Stimulated activated CD4-positive, alpha-beta T cell treated with anti-CD3 and anti-CD28 coated beads, TNF-alpha, amount 100 ng/mL, for 1 hour (primary cell): ENCODE measurements at regions not wholly inside any gene's neighbourhood (a gene's known extent, or its start where the extent isn't known, plus 50 kb on each side); places are given as distances from the start of the nearest gene placed in this dataset.
"Not testable (repeated sequence)": the region's sequence is repeated elsewhere in the genome, so short reads cannot be mapped to it uniquely, and the experiment has no call there.

Experiments
- DNase-seq, 3 donors: peaks; one replicate each; pipeline ENCODE4 v3.0.0-alpha.2; 2020; ENCODE audit warnings: low read depth in 3 of 3, low spot score in 1 of 3

GRCh38 chr10:84018826-84019225 lies 120.5 kb upstream of the GHITM start:
- no peak for DNase-seq

- not testable (repeated sequence) for DNase-seq
Observed at GRCh38 chr10:84019854-84020458, 119.4 kb upstream of the GHITM start.

- no peak for DNase-seq
Observed at GRCh38 chr10:84026821-84027257, 112.5 kb upstream of the GHITM start.

GRCh38 chr10:84029840-84030239 lies 109.5 kb upstream of the GHITM start:
- DNase-seq = no peak

DNA sequence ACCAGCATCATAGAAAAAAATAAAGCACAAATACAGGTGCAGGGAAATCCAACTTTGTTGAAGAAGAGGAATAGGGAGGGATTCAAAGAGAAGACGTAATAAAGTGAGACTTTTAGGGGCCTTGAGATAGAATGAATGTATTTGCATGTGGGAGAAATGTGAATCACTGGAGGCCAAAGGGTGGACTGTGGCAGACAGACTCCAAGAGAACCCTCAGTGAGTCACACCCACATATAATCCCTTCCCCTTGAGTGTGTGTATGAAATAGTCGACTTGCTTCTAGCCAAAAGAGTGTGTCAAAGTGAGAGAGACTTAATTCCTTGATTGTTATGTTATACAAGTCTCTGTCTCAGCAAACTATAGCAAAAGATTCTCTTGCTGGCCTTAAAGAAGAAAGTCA lies 101.3 kb upstream of the GHITM start:
- DNase-seq = no peak

GRCh38 chr10:84039957-84040356 lies 99.4 kb upstream of the GHITM start:
- DNase-seq = no peak

- no peak for DNase-seq
Observed at GRCh38 chr10:84047258-84048010, 91.9 kb upstream of the GHITM start.

DNA sequence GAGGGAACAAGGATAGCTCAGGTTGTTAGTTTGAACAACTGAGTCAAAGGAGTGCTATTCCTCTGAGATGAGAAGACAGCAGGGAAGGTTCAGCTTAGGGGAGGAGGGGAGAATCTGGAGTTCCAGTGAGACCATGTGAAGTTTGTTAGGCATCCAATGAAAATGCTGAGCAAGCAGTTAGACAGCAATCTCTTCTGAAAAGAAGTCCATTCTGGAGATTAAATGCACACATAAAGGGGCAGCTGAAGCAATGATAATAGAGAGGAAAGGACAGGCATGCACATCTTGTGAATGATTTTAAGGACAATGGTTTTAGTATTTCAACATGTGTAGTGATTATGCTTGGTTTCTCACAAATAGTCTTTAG lies 89.7 kb upstream of the GHITM start:
- DNase-seq = no peak

- no peak for DNase-seq
Observed at GRCh38 chr10:84053626-84054025, 85.7 kb upstream of the GHITM start.

- DNase-seq = no peak
Observed at GRCh38 chr10:84054743-84055142, 84.6 kb upstream of the GHITM start.

DNA sequence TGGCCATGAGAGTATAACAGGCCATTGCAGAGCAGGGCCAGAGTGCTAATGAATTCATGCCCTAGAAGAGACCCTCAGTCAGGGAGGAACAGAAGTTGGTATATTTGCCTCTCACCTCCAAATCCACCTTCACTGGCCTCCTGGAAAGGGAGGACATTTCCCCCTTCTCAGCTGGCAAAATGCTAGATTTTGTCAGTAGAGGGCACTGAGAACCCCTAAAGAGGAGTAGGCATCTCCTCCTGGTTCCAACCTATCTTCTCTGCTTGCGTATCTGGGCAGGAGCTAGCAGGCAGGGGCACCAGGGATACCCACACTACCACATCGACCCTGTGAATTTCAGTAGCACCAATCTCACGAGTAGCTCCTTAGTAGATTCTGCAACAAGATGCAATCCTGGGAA lies 79.8 kb upstream of the GHITM start:
- no peak for DNase-seq

DNA sequence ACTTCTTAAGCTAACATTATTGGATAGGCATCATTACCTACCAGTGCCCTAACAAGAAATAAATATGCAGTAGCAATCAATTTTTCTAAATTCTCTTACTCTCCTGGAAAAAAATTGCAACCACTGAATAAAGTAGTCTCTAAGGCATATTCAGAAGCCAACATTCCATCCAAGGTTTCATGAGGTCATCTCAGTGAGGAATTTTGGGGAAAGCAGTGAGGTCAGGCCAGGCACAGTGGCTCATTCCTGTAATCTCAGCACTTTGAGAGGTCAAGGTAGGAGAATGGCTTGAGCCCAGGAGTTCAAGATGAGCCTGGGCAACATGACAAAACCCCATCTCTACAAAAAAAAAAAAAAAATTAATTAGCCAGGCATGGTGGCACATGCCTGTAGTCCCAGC lies 75.9 kb upstream of the GHITM start:
- no peak for DNase-seq

- DNase-seq = no peak
Observed at GRCh38 chr10:84065804-84066601, 73.3 kb upstream of the GHITM start.

GRCh38 chr10:84074521-84074920 lies 64.8 kb upstream of the GHITM start:
- no peak for DNase-seq

DNA sequence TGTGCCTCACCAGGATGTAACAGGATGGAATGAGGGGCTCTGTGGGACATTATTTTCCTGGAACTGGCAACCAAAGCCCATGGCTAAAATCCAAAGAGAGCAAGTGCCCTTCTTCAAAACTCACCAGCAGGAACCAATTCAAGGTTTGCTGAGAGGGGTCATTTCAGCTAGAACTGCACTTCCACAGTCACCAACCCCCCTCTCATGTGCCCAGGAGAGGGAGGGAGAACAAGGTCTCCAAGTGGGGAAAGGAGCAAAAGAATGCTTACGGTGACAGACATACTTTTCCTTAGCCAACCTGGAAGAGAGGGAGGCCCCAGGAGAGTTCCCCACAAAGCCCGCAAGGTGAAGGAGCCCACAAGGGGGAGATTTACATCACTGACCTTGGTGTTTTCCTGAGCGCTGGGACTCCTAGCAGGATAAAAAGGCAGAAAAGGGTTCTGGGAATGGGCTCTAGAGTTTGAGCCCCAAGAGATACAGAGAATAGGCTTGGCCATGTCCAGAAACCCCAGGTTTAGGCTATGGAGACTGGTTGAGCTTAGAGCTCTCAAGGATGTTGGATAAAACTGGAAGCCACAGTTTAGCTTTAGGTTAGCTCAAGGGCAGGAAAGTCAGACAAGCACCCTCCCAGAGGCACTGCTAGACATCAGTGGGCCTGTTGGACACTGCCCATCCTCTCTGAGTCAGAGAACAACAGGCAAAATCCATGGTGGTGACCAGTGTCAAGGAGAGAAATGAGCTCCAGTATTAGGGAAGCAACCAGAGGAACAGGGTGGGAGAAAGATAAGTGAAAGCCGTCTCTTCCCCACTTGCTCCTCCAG lies 63.9 kb upstream of the GHITM start:
- DNase-seq = no peak

DNA sequence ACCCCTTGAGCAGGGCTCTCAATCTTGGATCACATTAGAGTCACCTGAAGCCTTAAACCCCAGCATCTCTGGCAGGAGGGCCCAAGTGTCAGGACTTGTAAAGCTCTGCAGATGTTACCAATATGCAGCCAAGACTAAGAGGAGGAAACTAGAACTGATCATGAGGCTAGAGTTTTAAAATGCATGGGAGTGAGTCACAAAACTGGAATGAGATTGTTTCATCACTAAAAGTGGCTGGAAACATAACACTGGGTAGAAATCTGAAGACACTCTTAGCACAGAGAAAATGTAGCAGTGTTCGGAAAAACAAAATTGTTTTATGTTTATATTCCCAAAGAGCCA lies 63.3 kb upstream of the GHITM start:
- no peak for DNase-seq

- DNase-seq = no peak
Observed at GRCh38 chr10:84076540-84077195, 62.6 kb upstream of the GHITM start.

- no peak for DNase-seq
Observed at GRCh38 chr10:84077768-84078167, 61.5 kb upstream of the GHITM start.

GRCh38 chr10:84078771-84079170 lies 60.5 kb upstream of the GHITM start:
- DNase-seq = no peak

DNA sequence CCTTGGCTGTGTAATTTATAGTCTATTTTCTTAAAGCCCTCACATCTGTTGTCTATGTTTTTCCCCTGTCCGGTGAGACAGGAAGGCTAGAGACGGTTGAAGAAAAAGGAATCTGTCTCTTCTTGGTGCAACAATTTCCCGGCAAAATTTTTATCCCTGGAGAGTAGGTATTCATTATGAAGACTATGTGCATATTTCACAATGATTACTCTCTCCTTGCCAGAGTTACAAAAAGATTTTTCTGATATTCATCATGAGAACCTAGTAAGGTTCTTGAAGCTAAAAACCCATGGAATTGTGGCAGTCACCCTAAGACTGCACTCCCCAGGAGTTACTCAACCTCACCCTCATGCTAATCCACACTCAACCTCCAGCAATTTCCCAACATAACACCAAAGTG lies 55.0 kb upstream of the GHITM start:
- DNase-seq = no peak

- no peak for DNase-seq
Observed at GRCh38 chr10:84087202-84087601, 52.1 kb upstream of the GHITM start.
